Liver (tissue), 8 donors: ENCODE measurements at regions not wholly inside any gene's neighbourhood (a gene's known extent, or its start where the extent isn't known, plus 50 kb on each side); places are given as distances from the start of the nearest gene placed in this dataset.

Experiments used
- DNase-seq: peaks from one replicate; pipeline ENCODE4 v3.0.0-alpha.2; 2017; ENCODE audit warnings: low spot score
- H3K27ac ChIP-seq, 2 donors: one replicate each; pipeline ENCODE4 v1.7.0; 2013; ENCODE audit warnings: inconsistent platforms in 2 of 2, low read length in 2 of 2, control low read depth in 1 of 2, low read depth in 1 of 2, mild to moderate bottlenecking in 1 of 2
- H3K27me3 ChIP-seq, 4 donors: one replicate each; pipeline versions ENCODE4 v1.6.1 to v1.7.0; 2013; ENCODE audit warnings: low read length in 3 of 4, inconsistent platforms in 1 of 4, mild to moderate bottlenecking in 1 of 4, moderate library complexity in 1 of 4; ENCODE audit not compliant: control insufficient read depth in 4 of 4, insufficient read depth in 4 of 4
- H3K36me3 ChIP-seq, 4 donors: one replicate each; pipeline versions ENCODE4 v1.6.1 to v1.7.0; 2013; ENCODE audit warnings: low read length in 3 of 4, mild to moderate bottlenecking in 3 of 4, low read depth in 1 of 4, moderate library complexity in 1 of 4; ENCODE audit not compliant: control insufficient read depth in 4 of 4, insufficient read depth in 3 of 4
- H3K4me1 ChIP-seq, 4 donors: one replicate each; pipeline versions ENCODE4 v1.6.1 to v1.7.0; 2013; ENCODE audit warnings: low read length in 3 of 4, mild to moderate bottlenecking in 3 of 4, moderate library complexity in 1 of 4; ENCODE audit not compliant: control insufficient read depth in 4 of 4, insufficient read depth in 4 of 4
- H3K4me3 ChIP-seq, 3 donors: one replicate each; pipeline versions ENCODE4 v1.6.1 to v1.7.0; 2013; ENCODE audit warnings: low read length in 3 of 3, control low read depth in 1 of 3, low read depth in 1 of 3, mild to moderate bottlenecking in 1 of 3
- H3K9ac ChIP-seq, 2 donors: one replicate each; pipeline ENCODE4 v1.7.0; 2013; ENCODE audit warnings: low read length in 2 of 2, mild to moderate bottlenecking in 2 of 2, moderate library complexity in 2 of 2, control low read depth in 1 of 2, low read depth in 1 of 2
- H3K9me3 ChIP-seq, 4 donors: one replicate each; pipeline versions ENCODE4 v1.6.1 to v1.7.0; 2013; ENCODE audit warnings: low read length in 3 of 4; ENCODE audit not compliant: control insufficient read depth in 4 of 4
- ATF3 ChIP-seq: IDR thresholded peaks from 2 replicates; pipeline ENCODE4 v1.6.1; 2016; ENCODE audit warnings: antibody characterized with exemption
- CTCF ChIP-seq: fragments of 150-350 bp; IDR thresholded peaks from 2 replicates; pipeline ENCODE4 v1.5.1; 2017; ENCODE audit warnings: improper control_type of control experiment, low read depth, low read length; ENCODE audit not compliant: missing input control
- EGR1 ChIP-seq, 2 donors: IDR thresholded peaks; 2 replicates each; pipeline ENCODE4 v1.6.1; 2016 to 2018; ENCODE audit warnings: antibody characterized with exemption in 2 of 2, low read depth in 2 of 2
- FOXA1 ChIP-seq: IDR thresholded peaks from 2 replicates; pipeline ENCODE4 v1.6.1; 2016; ENCODE audit warnings: antibody characterized with exemption
- FOXA2 ChIP-seq: IDR thresholded peaks from 2 replicates; pipeline ENCODE4 v1.6.1; 2016; ENCODE audit warnings: antibody characterized with exemption
- HNF4A ChIP-seq, 2 donors: conservative IDR thresholded peaks; 2 replicates each; pipeline ENCODE4 v1.6.1; 2016; ENCODE audit warnings: antibody characterized with exemption in 2 of 2, mild to moderate bottlenecking in 2 of 2
- HNF4G ChIP-seq: IDR thresholded peaks from 2 replicates; pipeline ENCODE4 v1.6.1; 2016; ENCODE audit warnings: antibody characterized with exemption
- JUND ChIP-seq, 2 donors: IDR thresholded peaks; 2 replicates each; pipeline ENCODE4 v1.6.1; 2016; ENCODE audit warnings: antibody characterized with exemption in 2 of 2
- MAX ChIP-seq: IDR thresholded peaks from 2 replicates; pipeline ENCODE4 v1.6.1; 2016; ENCODE audit warnings: antibody characterized with exemption
- NR2F2 ChIP-seq: IDR thresholded peaks from 2 replicates; pipeline ENCODE4 v1.6.1; 2016; ENCODE audit warnings: antibody characterized with exemption
- RAD21 ChIP-seq, 2 donors: IDR thresholded peaks; 2 replicates each; pipeline ENCODE4 v1.6.1; 2016; ENCODE audit warnings: antibody characterized with exemption in 2 of 2, mild to moderate bottlenecking in 2 of 2
- REST ChIP-seq: IDR thresholded peaks from 2 replicates; pipeline ENCODE4 v1.6.1; 2016; ENCODE audit warnings: antibody characterized with exemption, mild to moderate bottlenecking
- RXRA ChIP-seq, 2 donors: IDR thresholded peaks; 2 replicates each; pipeline ENCODE4 v1.6.1; 2017 to 2018; ENCODE audit warnings: antibody characterized with exemption in 2 of 2, mild to moderate bottlenecking in 1 of 2
- SP1 ChIP-seq: IDR thresholded peaks from 2 replicates; pipeline ENCODE4 v1.6.1; 2018; ENCODE audit warnings: antibody characterized with exemption, mild to moderate bottlenecking
- ZBTB33 ChIP-seq: IDR thresholded peaks from 2 replicates; pipeline ENCODE4 v1.6.1; 2016; ENCODE audit warnings: antibody characterized with exemption
- WGBS: extraction: QIAGEN DNeasy Blood & Tissue Kit; methylation state at CpG from one replicate; pipeline ENCODE4 v1.1.7; 2013; 5-methylcytosine and 5-hydroxymethylcytosine counted together
- donor health status: healthy.
- donor health status: healthy.
- donor health status: healthy.
- donor health status: healthy.
- donor health status: healthy.

GRCh38 chr3:150309557-150309956 is 98.5 kb upstream of the TSC22D2 start:
- no peak for DNase-seq
- WGBS = 83% methylated on average over 3 of the region's 3 CpGs

GRCh38 chr3:150309257-150309542 is 98.9 kb upstream of the TSC22D2 start:
- Histone ChIP-seq H3K9me3 (no peaks in the 10 kb centered on the region), H3K36me3 (no peaks in the 10 kb centered on the region), H3K9ac (no peak overlapping the region), H3K27ac (no peak overlapping the region), H3K27me3 (no peaks in the 10 kb centered on the region), H3K4me3 (no peak overlapping the region), H3K4me1 (no peaks in the 10 kb centered on the region)
- DNase-seq = no peak
- TF ChIP-seq RAD21 (IDR thresholded peaks at IDR 0.05) = no peak
- no peak for TF ChIP-seq SP1
- TF ChIP-seq ZBTB33 = no peak
- TF ChIP-seq NR2F2 = no peak
- TF ChIP-seq FOXA1 = no peak
- TF ChIP-seq HNF4G = no peak
- TF ChIP-seq FOXA2 = no peak

More at GRCh38 chr3:150309557-150309956, 98.5 kb upstream of the TSC22D2 start:
- Histone ChIP-seq H3K4me3 (no peak overlapping the region), H3K9me3 (no peaks in the 10 kb centered on the region), H3K27ac (no peak overlapping the region), H3K27me3 (no peaks in the 10 kb centered on the region), H3K4me1 (no peaks in the 10 kb centered on the region), H3K9ac (no peak overlapping the region), H3K36me3 (no peaks in the 10 kb centered on the region)
- TF ChIP-seq RAD21 (IDR thresholded peaks at IDR 0.05) (no peak), NR2F2 (no peak), REST (no peak), ATF3 (no peak), EGR1 (IDR thresholded peaks at IDR 0.05; ENCODE audit: low read depth in 2 of 2) (no peak), FOXA2 (no peak), MAX (no peak), JUND (IDR thresholded peaks at IDR 0.05) (no peak), HNF4A (conservative IDR thresholded peaks at IDR 0.05) (no peak), SP1 (no peak), CTCF (no peak), RXRA (IDR thresholded peaks at IDR 0.05) (no peak), FOXA1 (no peak)
